ENCODE measurements at regions not wholly inside any gene's neighbourhood (a gene's known extent, or its start where the extent isn't known, plus 50 kb on each side); places are given as distances from the start of the nearest gene placed in this dataset.

DNA sequence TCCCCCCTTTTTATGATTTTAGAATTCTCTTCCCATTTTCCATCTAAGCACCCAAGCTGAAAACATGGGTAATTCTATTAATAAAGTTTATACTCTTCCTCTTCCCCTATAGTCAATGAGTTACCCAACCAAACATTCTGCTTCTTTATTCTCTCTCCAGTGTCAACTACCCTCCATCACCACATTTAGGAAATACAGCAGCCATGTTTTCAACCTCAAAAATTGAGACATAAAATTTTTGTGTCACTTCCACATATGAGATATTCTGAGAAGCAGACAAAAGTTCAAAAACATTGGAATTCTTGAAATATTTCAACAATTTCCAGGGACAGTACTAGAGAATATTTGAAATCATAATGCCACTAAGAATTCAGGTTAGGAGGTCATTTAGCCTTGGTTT lies 64.8 kb upstream of the ATP1A1 start:
- Histone ChIP-seq H3K9ac (ENCODE audit: extremely low read depth, insufficient read length, low read length) (no peak overlapping the region), H2BK5ac (ENCODE audit: insufficient read length, low read length) (no peak overlapping the region), H3K23ac (ENCODE audit: insufficient read length, low read depth, low read length) (no peak overlapping the region), H3K56ac (ENCODE audit: insufficient read length, low read depth, low read length) (no peak overlapping the region), H3T11ph (ENCODE audit: low read length) (no peak overlapping the region), H3K4ac (ENCODE audit: low read depth, low read length) (no peak overlapping the region), H2AFZ (ENCODE audit: low read length) (no peak overlapping the region), H2AK5ac (ENCODE audit: insufficient read length, low read length) (no peak overlapping the region), H2BK12ac (ENCODE audit: insufficient read length, low read depth, low read length) (no peak overlapping the region), H4K5ac (ENCODE audit: insufficient read length, low read depth, low read length) (no peak overlapping the region), H3K14ac (ENCODE audit: insufficient read depth, low read length) (no peak overlapping the region), H4K8ac (replicated peaks; ENCODE audit: insufficient read length, low read depth, low read length) (no peak overlapping the region), H4K91ac (ENCODE audit: insufficient read length, low read depth, low read length) (no peak overlapping the region), H3K18ac (ENCODE audit: insufficient read length, low read depth, low read length) (no peak overlapping the region), H3K27me3 (ENCODE audit: insufficient read depth, low read length) (no peaks in the 10 kb centered on the region), H3K27ac (ENCODE audit: insufficient read length, low read depth, low read length) (no peak overlapping the region), H2BK20ac (ENCODE audit: low read depth, low read length, poor library complexity, severe bottlenecking) (no peak overlapping the region), H3K23me2 (ENCODE audit: insufficient read length, low read depth, low read length, poor library complexity, severe bottlenecking) (no peaks in the 10 kb centered on the region), H2BK15ac (ENCODE audit: low read depth, low read length) (no peak overlapping the region), H4K20me1 (ENCODE audit: control insufficient read depth, insufficient read depth, insufficient read length) (no peaks in the 10 kb centered on the region), H2BK120ac (ENCODE audit: low read depth, low read length, poor library complexity, severe bottlenecking) (no peak overlapping the region), H3K9me3 (ENCODE audit: control insufficient read depth, low read depth, low read length) (no peaks in the 10 kb centered on the region), H3K79me1 (ENCODE audit: insufficient read depth, low read depth, low read length, poor library complexity, severe bottlenecking) (no peaks in the 10 kb centered on the region), H3K4me2 (ENCODE audit: insufficient read depth, insufficient read length, low read length) (no peak overlapping the region), H3K4me1 (ENCODE audit: insufficient read depth, low read length) (peaks cover 4% of the 10 kb centered on the region; the same call in 1 of the 2 replicates), H3K79me2 (ENCODE audit: insufficient read depth, low read length) (no peaks in the 10 kb centered on the region)
- no peak for DNase-seq
- Mint-ChIP-seq H3K4me3 (no peak overlapping the region), H3K4me1 (peaks cover 18 to 23% of the 10 kb centered on the region in 2 experiments), H3K27me3 (ENCODE audit: low read depth) (no peaks in the 10 kb centered on the region; the same call in 1 of the 2 replicates), H3K9me3 (0 out of 5 replicates have a peak, but pooled peaks cover 0 to 2% of the 10 kb centered on the region in 2 experiments), H3K36me3 (ENCODE audit: insufficient read depth in 1 of 3, low read depth in 3 of 3) (no peaks in the 10 kb centered on the region), H3K27ac (no peak overlapping the region)
- TF ChIP-seq, protein P1, sequence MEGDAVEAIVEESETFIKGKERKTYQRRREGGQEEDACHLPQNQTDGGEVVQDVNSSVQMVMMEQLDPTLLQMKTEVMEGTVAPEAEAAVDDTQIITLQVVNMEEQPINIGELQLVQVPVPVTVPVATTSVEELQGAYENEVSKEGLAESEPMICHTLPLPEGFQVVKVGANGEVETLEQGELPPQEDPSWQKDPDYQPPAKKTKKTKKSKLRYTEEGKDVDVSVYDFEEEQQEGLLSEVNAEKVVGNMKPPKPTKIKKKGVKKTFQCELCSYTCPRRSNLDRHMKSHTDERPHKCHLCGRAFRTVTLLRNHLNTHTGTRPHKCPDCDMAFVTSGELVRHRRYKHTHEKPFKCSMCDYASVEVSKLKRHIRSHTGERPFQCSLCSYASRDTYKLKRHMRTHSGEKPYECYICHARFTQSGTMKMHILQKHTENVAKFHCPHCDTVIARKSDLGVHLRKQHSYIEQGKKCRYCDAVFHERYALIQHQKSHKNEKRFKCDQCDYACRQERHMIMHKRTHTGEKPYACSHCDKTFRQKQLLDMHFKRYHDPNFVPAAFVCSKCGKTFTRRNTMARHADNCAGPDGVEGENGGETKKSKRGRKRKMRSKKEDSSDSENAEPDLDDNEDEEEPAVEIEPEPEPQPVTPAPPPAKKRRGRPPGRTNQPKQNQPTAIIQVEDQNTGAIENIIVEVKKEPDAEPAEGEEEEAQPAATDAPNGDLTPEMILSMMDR (conservative IDR thresholded peaks at IDR 0.05): no peak
